ENCODE measurements at regions not wholly inside any gene's neighbourhood (a gene's known extent, or its start where the extent isn't known, plus 50 kb on each side); places are given as distances from the start of the nearest gene placed in this dataset.

- Histone ChIP-seq H3K4me3 (replicated peaks in 1 of 4; ENCODE audit: control extremely low read depth in 1 of 4, insufficient read depth in 1 of 4, low read depth in 3 of 4, low read length in 4 of 4) (no peak overlapping the region), H3K27me3 (ENCODE audit: control insufficient read depth, insufficient read depth, low read length) (no peaks in the 10 kb centered on the region), H3K27ac (ENCODE audit: insufficient read depth, low read length) (no peak overlapping the region), H3K79me2 (ENCODE audit: control insufficient read depth, insufficient read depth, low read length) (no peaks in the 10 kb centered on the region), H2AFZ (ENCODE audit: low read length) (no peak overlapping the region), H3K9ac (ENCODE audit: insufficient read depth, low read length) (no peak overlapping the region), H3K36me3 (ENCODE audit: control insufficient read depth, insufficient read depth, low read length) (no peaks in the 10 kb centered on the region), H3K9me3 (ENCODE audit: control insufficient read depth, insufficient read depth, low read depth, low read length) (no peaks in the 10 kb centered on the region), H3K4me1 (ENCODE audit: control insufficient read depth, extremely low read depth, insufficient read depth, low read length) (no peaks in the 10 kb centered on the region), H3K4me2 (ENCODE audit: extremely low read depth, insufficient read depth, low read length) (no peak overlapping the region), H4K20me1 (ENCODE audit: control insufficient read depth, extremely low read depth, insufficient read depth, low read length) (no peaks in the 10 kb centered on the region)
- DNase-seq (ENCODE audit: low read depth in 2 of 2) = no peak
- no peak for TF ChIP-seq EZH2 (IDR thresholded peaks at IDR 0.05; ENCODE audit: low read length, missing control alignments)
- no peak for TF ChIP-seq CTCF (conservative IDR thresholded peaks at IDR 0.05 in 1 of 2, IDR thresholded peaks at IDR 0.05 in 1 of 2; ENCODE audit: low read depth in 1 of 2, low read length in 2 of 2)
Measured at GRCh38 chr13:69142101-69142500, 965.5 kb upstream of the ATXN8OS start.

- Histone ChIP-seq H3K27ac (ENCODE audit: insufficient read depth, low read length) (no peak overlapping the region), H3K36me3 (ENCODE audit: control insufficient read depth, insufficient read depth, low read length) (no peaks in the 10 kb centered on the region), H3K27me3 (ENCODE audit: control insufficient read depth, insufficient read depth, low read length) (no peaks in the 10 kb centered on the region), H3K4me1 (ENCODE audit: control insufficient read depth, extremely low read depth, insufficient read depth, low read length) (no peaks in the 10 kb centered on the region), H3K4me2 (ENCODE audit: extremely low read depth, insufficient read depth, low read length) (no peak overlapping the region), H3K79me2 (ENCODE audit: control insufficient read depth, insufficient read depth, low read length) (no peaks in the 10 kb centered on the region), H4K20me1 (ENCODE audit: control insufficient read depth, extremely low read depth, insufficient read depth, low read length) (no peaks in the 10 kb centered on the region), H3K4me3 (replicated peaks in 1 of 4; ENCODE audit: control extremely low read depth in 1 of 4, insufficient read depth in 1 of 4, low read depth in 3 of 4, low read length in 4 of 4) (no peak overlapping the region), H2AFZ (ENCODE audit: low read length) (no peak overlapping the region), H3K9ac (ENCODE audit: insufficient read depth, low read length) (no peak overlapping the region), H3K9me3 (ENCODE audit: control insufficient read depth, insufficient read depth, low read depth, low read length) (no peaks in the 10 kb centered on the region)
- TF ChIP-seq CTCF (conservative IDR thresholded peaks at IDR 0.05 in 1 of 2, IDR thresholded peaks at IDR 0.05 in 1 of 2; ENCODE audit: low read depth in 1 of 2, low read length in 2 of 2) (no peak), EZH2 (IDR thresholded peaks at IDR 0.05; ENCODE audit: low read length, missing control alignments) (no peak)
- DNase-seq (ENCODE audit: low read depth in 2 of 2) = no peak
Measured at GRCh38 chr13:69124996-69125395, 982.6 kb upstream of the ATXN8OS start.

- Histone ChIP-seq H3K79me2 (ENCODE audit: control insufficient read depth, insufficient read depth, low read length) (no peaks in the 10 kb centered on the region), H3K36me3 (ENCODE audit: control insufficient read depth, insufficient read depth, low read length) (no peaks in the 10 kb centered on the region), H3K9ac (ENCODE audit: insufficient read depth, low read length) (no peak overlapping the region), H3K4me2 (ENCODE audit: extremely low read depth, insufficient read depth, low read length) (no peak overlapping the region), H3K4me3 (replicated peaks in 1 of 4; ENCODE audit: control extremely low read depth in 1 of 4, insufficient read depth in 1 of 4, low read depth in 3 of 4, low read length in 4 of 4) (no peak overlapping the region), H2AFZ (ENCODE audit: low read length) (no peak overlapping the region), H3K27me3 (ENCODE audit: control insufficient read depth, insufficient read depth, low read length) (no peaks in the 10 kb centered on the region), H3K27ac (ENCODE audit: insufficient read depth, low read length) (no peak overlapping the region), H3K9me3 (ENCODE audit: control insufficient read depth, insufficient read depth, low read depth, low read length) (no peaks in the 10 kb centered on the region), H3K4me1 (ENCODE audit: control insufficient read depth, extremely low read depth, insufficient read depth, low read length) (no peaks in the 10 kb centered on the region), H4K20me1 (ENCODE audit: control insufficient read depth, extremely low read depth, insufficient read depth, low read length) (no peaks in the 10 kb centered on the region)
- DNase-seq (ENCODE audit: low read depth in 2 of 2) = no peak
- TF ChIP-seq CTCF (conservative IDR thresholded peaks at IDR 0.05 in 1 of 2, IDR thresholded peaks at IDR 0.05 in 1 of 2; ENCODE audit: low read depth in 1 of 2, low read length in 2 of 2) = no peak
Measured at GRCh38 chr13:69109891-69110525, 997.6 kb upstream of the ATXN8OS start.

All from fibroblast of lung (primary cell).